ENCODE measurements at regions not wholly inside any gene's neighbourhood (a gene's known extent, or its start where the extent isn't known, plus 50 kb on each side); places are given as distances from the start of the nearest gene placed in this dataset.

DNA sequence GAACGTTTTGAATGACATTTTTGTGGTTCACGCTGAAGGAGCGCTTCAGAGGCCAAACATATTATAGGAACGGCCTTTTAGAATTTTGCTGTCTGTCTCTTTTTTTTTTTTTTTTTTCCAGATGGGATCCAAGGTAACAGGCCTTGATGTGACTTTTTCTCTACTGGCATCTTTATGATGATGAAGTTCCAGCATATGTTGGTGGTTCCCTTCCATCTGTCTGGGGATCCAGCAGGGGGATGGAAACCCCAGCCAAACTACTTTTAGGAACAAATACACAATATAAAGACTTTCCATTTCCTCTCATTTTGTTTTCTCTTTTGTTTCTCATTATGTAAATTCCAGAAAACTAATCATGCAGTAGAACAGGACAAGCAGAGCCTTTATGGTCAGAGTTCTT is 239.3 kb upstream of the PRICKLE1 start:
- no peaks in the 10 kb centered on the region for H4K20me1 ChIP-seq (ENCODE audit: low read depth)
- no peaks in the 10 kb centered on the region for H3K36me3 Mint-ChIP-seq
- no peak overlapping the region for H3K4me3 ChIP-seq
- no peaks in the 10 kb centered on the region for H3F3A ChIP-seq (ENCODE audit: low read depth)
- no peaks in the 10 kb centered on the region for H3K27me3 Mint-ChIP-seq (ENCODE audit: insufficient read depth, low read depth)
- no peak overlapping the region for H3K9ac ChIP-seq
- no peaks in the 10 kb centered on the region for H3K4me1 Mint-ChIP-seq
- H3K4me3 Mint-ChIP-seq: no peak overlapping the region
- no peak for DNase-seq (ENCODE audit: low spot score)
- no peak overlapping the region for H3K27ac ChIP-seq
- H3K9me3 ChIP-seq (ENCODE audit: low read depth): no peaks in the 10 kb centered on the region
- H2AFZ ChIP-seq (replicated peaks): no peak overlapping the region
- no peaks in the 10 kb centered on the region for H3K4me1 ChIP-seq
- no peaks in the 10 kb centered on the region for H3K79me2 ChIP-seq (ENCODE audit: low read depth)
- H3K9me3 Mint-ChIP-seq: no peaks in the 10 kb centered on the region
- H3K36me3 ChIP-seq: no peaks in the 10 kb centered on the region
- H3K4me2 ChIP-seq: no peak overlapping the region
- TF ChIP-seq EZH2phosphoT487 (IDR thresholded peaks at IDR 0.05) (no peak), CTCF (IDR thresholded peaks at IDR 0.05) (no peak), EZH2 (IDR thresholded peaks at IDR 0.05) (no peak)
- H3K27me3 ChIP-seq: no peaks in the 10 kb centered on the region
- no peak overlapping the region for H3K27ac Mint-ChIP-seq

DNA sequence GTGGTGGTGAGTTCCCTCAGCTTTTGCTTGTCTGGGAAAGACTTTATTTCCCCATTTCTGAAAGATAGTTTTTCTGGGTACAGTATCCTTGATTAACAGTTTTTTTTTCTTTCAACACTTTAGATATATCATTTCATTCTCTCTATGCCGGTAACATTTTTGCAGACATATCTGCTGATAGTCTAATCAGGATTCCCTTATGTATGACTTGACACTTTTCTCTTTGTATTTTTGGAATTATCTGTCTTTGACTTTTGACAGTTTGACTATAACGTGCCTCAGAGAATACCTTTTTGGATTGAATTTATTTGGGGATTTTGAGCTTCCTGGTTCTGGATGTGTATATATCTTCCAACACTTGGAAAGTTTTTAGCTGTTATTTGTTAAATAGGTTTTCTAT is 234.8 kb upstream of the PRICKLE1 start:
- no peaks in the 10 kb centered on the region for H3K79me2 ChIP-seq (ENCODE audit: low read depth)
- DNase-seq (ENCODE audit: low spot score): no peak
- H3K27me3 Mint-ChIP-seq (ENCODE audit: insufficient read depth, low read depth): no peaks in the 10 kb centered on the region
- H4K20me1 ChIP-seq (ENCODE audit: low read depth): no peaks in the 10 kb centered on the region
- no peaks in the 10 kb centered on the region for H3K4me1 Mint-ChIP-seq
- H3K9ac ChIP-seq: no peak overlapping the region
- H2AFZ ChIP-seq (replicated peaks): no peak overlapping the region
- no peaks in the 10 kb centered on the region for H3K9me3 ChIP-seq (ENCODE audit: low read depth)
- no peaks in the 10 kb centered on the region for H3K36me3 Mint-ChIP-seq
- H3K27ac ChIP-seq: no peak overlapping the region
- no peaks in the 10 kb centered on the region for H3K36me3 ChIP-seq
- H3K4me2 ChIP-seq: no peak overlapping the region
- H3K4me1 ChIP-seq: no peaks in the 10 kb centered on the region
- H3K27me3 ChIP-seq: no peaks in the 10 kb centered on the region
- H3K4me3 ChIP-seq: no peak overlapping the region
- TF ChIP-seq EZH2phosphoT487 (IDR thresholded peaks at IDR 0.05) (no peak), EZH2 (IDR thresholded peaks at IDR 0.05) (no peak), CTCF (IDR thresholded peaks at IDR 0.05) (no peak)
- H3K27ac Mint-ChIP-seq: no peak overlapping the region
- H3F3A ChIP-seq (ENCODE audit: low read depth): no peaks in the 10 kb centered on the region
- no peak overlapping the region for H3K4me3 Mint-ChIP-seq
- H3K9me3 Mint-ChIP-seq: no peaks in the 10 kb centered on the region

- H3K27me3 Mint-ChIP-seq (ENCODE audit: insufficient read depth, low read depth): no peaks in the 10 kb centered on the region
- H3K27ac ChIP-seq: no peak overlapping the region
- H4K20me1 ChIP-seq (ENCODE audit: low read depth): no peaks in the 10 kb centered on the region
- H3K9me3 ChIP-seq (ENCODE audit: low read depth): no peaks in the 10 kb centered on the region
- H3K9ac ChIP-seq: no peak overlapping the region
- H3K36me3 Mint-ChIP-seq: no peaks in the 10 kb centered on the region
- TF ChIP-seq EZH2phosphoT487 (IDR thresholded peaks at IDR 0.05) (no peak), CTCF (IDR thresholded peaks at IDR 0.05) (no peak), EZH2 (IDR thresholded peaks at IDR 0.05) (no peak)
- no peak for DNase-seq (ENCODE audit: low spot score)
- H3K4me1 ChIP-seq: no peaks in the 10 kb centered on the region
- no peak overlapping the region for H2AFZ ChIP-seq (replicated peaks)
- no peak overlapping the region for H3K4me2 ChIP-seq
- no peaks in the 10 kb centered on the region for H3K79me2 ChIP-seq (ENCODE audit: low read depth)
- no peaks in the 10 kb centered on the region for H3K4me1 Mint-ChIP-seq
- no peaks in the 10 kb centered on the region for H3F3A ChIP-seq (ENCODE audit: low read depth)
- no peaks in the 10 kb centered on the region for H3K36me3 ChIP-seq
- no peak overlapping the region for H3K4me3 Mint-ChIP-seq
- H3K4me3 ChIP-seq: no peak overlapping the region
- H3K27me3 ChIP-seq: no peaks in the 10 kb centered on the region
- H3K9me3 Mint-ChIP-seq: no peaks in the 10 kb centered on the region
- no peak overlapping the region for H3K27ac Mint-ChIP-seq
Observed at GRCh38 chr12:42823679-42824078, 234.1 kb upstream of the PRICKLE1 start.

GRCh38 chr12:42819846-42820245 is 230.3 kb upstream of the PRICKLE1 start:
- Histone ChIP-seq H3K36me3 (no peaks in the 10 kb centered on the region), H3K27ac (no peak overlapping the region), H3K9ac (no peak overlapping the region), H3K4me3 (no peak overlapping the region), H3F3A (ENCODE audit: low read depth) (no peaks in the 10 kb centered on the region), H3K79me2 (ENCODE audit: low read depth) (no peaks in the 10 kb centered on the region), H3K4me1 (no peaks in the 10 kb centered on the region), H3K27me3 (no peaks in the 10 kb centered on the region), H2AFZ (replicated peaks) (no peak overlapping the region), H4K20me1 (ENCODE audit: low read depth) (no peaks in the 10 kb centered on the region), H3K4me2 (no peak overlapping the region), H3K9me3 (ENCODE audit: low read depth) (no peaks in the 10 kb centered on the region)
- no peaks in the 10 kb centered on the region for H3K4me1 Mint-ChIP-seq
- no peaks in the 10 kb centered on the region for H3K27me3 Mint-ChIP-seq (ENCODE audit: insufficient read depth, low read depth)
- H3K36me3 Mint-ChIP-seq: no peaks in the 10 kb centered on the region
- H3K27ac Mint-ChIP-seq: no peak overlapping the region
- no peaks in the 10 kb centered on the region for H3K9me3 Mint-ChIP-seq
- DNase-seq (ENCODE audit: low spot score): no peak
- no peak overlapping the region for H3K4me3 Mint-ChIP-seq
- TF ChIP-seq EZH2phosphoT487 (IDR thresholded peaks at IDR 0.05) (no peak), EZH2 (IDR thresholded peaks at IDR 0.05) (no peak), CTCF (IDR thresholded peaks at IDR 0.05) (no peak)
